ENCODE measurements at regions not wholly inside any gene's neighbourhood (a gene's known extent, or its start where the extent isn't known, plus 50 kb on each side); places are given as distances from the start of the nearest gene placed in this dataset.
"Not testable (repeated sequence)": the region's sequence is repeated elsewhere in the genome, so short reads cannot be mapped to it uniquely, and the experiment has no call there.

DNA sequence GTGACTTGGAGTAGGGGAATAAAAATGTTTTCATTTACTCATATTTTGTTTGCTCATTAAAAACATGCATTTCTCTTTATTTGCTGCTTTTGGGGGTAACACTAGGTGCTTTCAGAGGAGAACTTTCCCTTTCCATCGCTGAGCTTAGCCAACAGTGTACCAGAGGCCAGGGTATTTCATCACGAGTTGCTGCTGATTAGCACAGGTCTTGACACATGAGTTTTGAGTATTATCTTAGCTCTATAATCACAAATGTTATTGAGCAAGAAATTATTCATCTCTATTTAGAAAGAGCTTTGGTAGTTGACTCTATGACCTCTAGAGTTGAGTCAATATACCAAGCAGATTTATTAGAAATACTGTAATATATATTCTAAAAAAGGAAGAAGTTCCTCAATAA, 375.9 kb downstream of the NXPH1 start:
- no peak for DNase-seq

DNA sequence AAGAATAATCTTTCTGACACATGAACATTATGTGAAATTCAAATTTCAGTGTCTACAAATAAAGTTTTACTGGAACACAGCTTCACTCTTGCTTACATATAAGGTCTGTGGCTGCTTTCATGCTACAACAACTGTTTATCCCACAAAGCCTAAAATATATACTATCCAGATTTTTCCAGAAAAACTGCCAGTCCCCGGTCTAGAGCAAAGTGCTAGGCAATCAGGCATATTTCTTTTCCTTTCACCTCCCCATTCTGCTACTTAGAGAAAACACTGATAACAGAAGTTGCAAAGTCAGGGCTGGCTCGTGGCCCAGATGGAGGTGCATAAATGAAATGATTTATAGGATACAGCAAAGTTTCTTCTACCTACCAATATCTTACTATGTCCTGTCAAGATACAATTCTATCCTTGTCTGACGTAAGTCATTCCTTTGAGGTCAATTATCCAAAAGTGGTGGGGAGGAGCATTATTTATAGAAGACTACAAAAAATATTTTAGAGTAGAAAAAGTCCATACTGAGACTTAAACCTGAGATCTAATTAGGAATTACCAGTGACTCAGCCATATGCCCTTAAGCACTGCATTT, 384.1 kb downstream of the NXPH1 start:
- DNase-seq: no peak

DNA sequence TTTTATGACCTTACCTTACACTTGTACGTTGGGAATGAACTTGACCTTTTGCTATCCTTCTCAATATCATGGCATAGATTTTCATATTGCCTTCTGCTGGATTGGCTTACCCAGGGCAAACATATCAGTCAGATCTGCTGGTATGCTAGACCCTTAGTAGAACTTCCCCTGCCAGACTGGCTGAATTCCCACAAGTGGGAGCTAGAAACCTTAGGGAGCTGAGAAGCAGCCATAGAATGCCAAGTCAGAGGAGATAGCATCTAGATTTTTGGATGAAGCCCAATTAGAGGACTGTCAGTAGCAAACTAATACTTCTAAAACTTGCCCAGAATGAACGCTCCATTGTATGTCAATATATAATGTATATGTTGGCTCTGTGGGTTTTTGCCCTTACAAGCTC, 385.0 kb downstream of the NXPH1 start:
- DNase-seq: no peak

DNA sequence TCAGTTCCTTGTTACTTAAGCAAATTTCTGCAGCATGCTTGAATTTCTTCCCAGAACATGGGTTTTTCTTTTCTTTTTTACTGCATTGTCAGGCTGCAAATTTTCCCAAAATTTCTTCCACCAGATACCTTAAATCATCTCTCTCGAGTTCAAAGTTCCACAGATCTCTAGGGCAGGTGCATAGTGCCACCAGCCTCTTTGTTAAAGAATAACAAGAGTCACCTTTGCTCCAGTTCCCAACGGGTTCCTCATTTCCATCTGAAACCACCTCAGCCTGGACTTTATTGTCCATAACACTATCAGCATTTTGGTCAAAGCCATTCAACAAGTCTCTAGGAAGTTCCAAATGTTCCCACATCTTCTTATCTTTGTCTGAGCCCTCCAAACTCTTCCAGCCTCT, 389.2 kb downstream of the NXPH1 start:
- no peak for DNase-seq

DNA sequence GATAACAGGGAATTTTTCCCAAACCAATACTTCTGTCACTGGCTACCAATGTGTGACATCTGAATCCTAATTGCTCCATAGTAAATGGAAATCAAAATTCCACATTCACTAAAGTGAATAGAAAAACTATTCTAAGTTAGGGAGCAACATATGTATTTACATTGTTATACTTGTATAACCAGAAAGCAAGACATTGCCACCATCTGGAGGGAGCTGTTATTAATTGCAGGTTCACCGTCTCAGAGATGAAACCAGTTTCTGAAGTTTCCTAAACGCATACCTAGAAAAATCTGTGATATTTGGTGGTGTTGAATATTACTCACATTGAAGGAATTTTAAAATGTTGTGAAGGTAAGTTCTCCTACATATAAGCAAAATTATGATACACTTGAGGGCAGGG, 390.1 kb downstream of the NXPH1 start:
- DNase-seq: no peak

DNA sequence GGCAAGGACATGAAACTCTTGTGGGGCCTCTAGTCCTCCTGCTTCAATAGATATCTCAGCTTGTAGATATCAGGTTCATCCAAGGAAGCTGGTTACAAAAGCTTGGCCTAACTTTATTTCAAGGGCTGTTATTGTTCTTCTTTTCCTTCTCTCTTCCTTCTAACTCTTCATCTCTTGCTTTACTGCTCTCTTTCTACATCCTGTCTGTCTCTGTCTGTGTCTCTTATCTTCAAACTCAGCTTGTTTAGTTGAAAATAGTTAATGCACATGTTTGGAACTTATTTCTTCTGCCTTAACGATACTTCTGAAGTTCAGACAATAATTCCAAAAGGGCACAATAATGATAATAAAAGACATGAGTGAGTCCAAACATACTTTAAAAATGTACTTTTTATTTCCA, 393.9 kb downstream of the NXPH1 start:
- no peak for DNase-seq

DNA sequence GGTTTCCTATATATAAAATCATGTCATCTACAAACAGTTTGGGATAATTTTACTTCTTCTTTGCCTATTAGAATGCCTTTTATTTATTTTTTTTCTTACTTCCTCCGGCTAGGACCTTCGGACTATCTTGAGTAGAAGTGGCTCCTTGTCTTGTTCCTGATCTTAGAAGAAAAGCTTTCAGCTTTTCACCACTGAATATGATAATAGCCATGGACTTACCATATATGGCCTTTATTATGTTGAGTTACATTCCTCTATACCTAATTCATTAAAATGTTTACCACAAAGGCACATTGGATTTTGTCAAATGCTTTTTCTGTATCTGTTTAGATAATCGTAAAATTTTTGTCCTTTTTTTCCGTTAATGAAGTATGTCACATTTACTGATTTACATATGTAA, 395.7 kb downstream of the NXPH1 start:
- no peak for DNase-seq

DNA sequence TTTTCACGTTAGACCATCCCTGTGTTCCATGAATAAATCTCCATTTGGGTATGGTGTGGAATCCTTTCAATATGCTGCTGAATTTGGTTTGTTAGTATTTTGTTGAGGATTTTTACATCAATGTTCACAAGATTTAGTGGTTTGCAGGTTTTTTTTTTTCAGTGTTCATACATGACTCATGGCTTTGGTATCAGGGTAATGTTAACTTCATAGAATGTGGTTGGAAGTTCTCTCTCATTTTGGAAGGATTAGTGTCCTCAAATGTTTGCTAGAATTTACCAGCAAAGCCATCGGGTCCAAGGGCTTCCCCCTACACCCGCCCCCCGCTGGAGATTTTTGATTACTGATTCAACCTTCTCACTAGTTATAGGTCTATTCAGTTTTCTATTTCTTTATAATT, 398.0 kb downstream of the NXPH1 start:
- no peak for DNase-seq

DNA sequence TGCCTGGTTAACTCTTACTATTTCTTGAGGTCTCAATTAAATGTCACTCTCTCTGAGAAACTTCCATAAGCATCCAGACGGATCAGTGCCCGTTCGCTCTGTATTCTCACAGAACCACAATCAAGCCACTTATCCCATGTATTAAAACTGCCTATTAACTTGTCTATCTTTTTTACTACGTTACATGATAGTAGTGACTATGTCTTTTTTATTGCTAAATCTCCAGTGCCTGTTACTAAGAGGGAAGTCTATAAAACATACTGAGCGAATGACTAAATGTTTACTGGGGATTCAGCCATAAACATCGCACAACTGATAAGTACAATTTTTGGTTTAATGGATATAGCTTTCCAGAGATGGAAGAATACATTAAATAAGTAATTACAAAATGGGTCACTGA, 399.9 kb downstream of the NXPH1 start:
- DNase-seq: no peak

DNA sequence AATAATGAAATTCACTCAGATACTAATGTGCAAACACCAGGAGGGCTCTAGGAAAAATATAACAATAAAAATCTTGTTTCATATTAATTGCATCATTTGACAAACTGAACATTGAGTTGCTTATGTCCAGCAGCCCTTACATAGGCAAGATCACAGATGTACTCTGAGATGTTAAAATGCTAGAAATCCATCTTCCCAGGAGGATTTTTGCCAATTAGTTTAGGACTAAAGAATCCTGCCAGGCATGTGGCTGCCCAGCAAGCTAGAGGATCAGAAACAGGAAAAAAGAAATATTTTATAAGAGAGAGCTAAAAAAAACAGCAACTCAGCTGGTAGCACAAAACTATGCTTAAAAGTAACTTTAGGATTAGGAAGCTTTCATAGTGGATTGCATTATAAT, 407.8 kb downstream of the NXPH1 start:
- DNase-seq: no peak

DNA sequence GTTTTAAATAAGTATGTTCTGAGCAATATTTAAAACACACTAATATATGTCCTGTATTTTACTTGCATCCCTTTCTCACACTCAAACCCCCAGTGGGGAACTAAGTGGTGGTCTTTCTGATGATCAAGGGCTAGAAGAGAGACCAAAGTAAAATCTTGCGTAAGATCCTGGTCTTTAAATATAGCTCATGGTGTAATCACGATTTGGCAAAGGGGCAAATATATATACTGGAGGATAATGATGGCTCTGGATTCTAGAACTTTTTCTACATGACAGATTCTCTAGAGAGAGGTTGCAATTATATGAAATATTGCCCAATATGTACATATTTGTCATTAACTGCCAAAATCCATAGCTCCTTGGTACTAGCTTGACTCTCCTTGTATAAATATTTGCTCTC, 438.3 kb downstream of the NXPH1 start:
- no peak for DNase-seq

DNA sequence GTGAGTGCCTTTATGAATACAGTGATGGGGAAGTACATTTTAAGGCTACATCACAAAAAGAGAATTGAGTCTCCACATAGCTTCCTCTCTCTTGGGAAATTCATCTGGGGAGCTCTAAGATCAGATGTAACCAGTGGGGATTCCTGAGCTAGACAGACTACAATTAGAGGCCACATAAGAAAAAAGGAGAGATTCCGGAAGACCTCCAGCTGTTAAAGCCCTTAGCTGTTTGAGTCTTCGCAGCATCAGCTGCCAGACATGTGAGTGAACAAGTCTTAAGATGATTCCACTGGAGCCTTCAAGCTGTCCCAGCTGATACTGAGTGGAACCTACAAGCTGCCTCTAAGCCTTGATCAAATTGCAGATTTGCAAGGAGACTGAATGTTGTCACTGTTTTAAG, 448.5 kb downstream of the NXPH1 start:
- DNase-seq: no peak

DNA sequence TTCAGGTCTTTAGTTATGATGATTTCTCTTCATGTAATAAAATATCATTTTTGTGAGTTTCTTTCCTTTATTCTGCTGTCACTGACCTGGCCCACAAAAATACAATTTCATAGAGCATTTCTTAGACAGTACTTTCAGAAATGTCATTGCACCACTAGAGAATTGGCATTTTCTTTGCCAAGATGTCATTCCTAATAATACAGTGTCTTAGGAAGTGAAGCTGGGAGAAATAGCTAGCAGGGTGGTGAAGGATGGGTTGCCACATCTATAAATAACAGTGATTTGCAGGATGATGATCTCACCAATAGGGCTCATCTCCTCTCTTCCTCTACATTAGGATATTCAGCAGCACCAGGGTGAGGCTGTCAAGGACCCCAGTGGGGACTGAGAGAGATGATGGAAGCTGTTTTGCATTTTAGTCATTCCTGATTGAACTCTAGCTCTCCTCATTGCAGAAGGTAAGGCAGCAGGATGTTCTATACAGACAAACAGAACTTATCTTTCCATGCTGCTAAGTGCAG, 452.1 kb downstream of the NXPH1 start:
- DNase-seq: no peak

DNA sequence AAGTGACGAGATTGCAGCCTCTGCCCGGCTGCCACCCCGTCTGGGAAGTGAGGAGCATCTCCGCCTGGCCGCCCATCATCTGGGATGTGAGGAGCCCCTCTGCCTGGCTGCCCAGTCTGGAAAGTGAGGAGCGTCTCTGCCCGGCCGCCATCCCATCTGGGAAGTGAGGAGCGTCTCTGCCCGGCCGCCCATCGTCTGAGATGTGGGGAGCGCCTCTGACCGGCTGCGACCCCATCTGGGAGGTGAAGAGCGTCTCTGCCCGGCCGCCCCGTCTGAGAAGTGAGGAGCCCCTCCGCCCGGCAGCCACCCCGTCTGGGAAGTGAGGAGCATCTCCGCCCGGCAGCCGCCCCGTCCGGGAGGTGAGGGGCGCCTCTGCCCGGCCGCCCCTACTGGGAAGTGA, 456.9 kb downstream of the NXPH1 start:
- not testable (repeated sequence) for DNase-seq

DNA sequence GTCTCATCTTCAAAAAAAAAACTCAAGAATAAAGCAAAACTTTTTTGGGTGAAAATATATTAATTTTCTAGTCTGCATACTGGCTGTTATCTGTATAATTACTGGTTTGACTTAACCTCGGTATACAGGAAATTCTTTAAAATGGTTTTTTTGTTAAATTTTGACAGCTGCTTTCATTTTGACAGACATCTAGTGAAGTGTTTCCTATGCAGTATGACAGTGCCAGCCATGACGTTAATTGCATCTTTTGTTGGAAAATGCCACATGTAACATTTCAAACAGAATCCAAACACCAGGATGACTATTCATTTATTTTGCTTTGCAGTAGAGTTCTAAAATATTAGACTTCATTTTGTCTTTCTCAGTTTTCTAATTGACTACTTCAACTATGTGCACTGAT, 460.4 kb downstream of the NXPH1 start:
- DNase-seq: no peak

DNA sequence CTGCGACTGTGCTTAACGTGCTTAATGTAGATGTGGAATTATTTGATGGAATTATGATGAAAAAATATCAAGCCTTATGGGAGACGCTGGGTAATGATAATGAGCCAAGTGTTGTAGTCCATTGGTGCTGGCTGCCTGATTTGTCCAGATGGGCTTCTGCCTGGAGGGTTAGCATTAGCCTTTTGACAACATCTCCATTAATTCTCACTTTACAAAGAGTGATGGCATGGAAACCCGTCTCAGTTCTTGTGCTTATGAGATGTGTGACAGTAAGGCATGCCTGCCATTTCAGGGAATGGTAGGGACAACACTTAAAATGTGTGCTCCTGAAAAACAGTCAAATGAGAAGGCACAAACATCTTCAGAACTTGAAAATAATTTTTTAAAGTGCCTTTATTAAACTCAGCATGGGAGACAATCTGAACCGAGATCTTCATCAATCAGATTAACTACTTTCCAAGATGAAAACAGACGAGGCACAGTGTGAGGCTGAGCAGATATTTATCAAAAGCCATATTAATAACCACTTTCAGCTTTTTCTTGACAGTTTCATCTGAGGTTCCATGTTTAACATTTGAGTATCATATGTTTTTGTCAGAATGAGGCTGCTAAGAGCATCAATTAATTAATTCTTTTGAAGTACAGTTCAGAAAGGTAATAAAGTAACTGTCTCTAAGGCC, 473.1 kb downstream of the NXPH1 start:
- DNase-seq: no peak

DNA sequence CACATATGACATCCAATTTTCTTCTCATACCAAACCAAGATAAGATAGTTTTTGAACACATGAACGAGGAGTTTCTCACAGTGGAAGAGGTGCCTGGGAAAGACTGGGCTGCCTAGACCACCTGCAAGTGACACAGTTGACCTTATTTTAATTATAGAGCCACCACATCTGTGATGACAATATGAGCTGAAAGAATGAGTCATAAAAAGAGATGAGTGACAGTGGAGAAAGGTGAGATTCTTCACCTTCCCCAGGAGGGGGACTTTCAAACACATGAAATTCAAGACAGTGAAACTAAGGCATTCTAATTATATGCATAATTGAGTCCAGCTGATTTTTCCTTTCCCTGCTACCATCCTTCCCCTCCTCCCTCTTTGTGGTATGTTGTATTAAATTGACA, 475.5 kb downstream of the NXPH1 start:
- DNase-seq: no peak

DNA sequence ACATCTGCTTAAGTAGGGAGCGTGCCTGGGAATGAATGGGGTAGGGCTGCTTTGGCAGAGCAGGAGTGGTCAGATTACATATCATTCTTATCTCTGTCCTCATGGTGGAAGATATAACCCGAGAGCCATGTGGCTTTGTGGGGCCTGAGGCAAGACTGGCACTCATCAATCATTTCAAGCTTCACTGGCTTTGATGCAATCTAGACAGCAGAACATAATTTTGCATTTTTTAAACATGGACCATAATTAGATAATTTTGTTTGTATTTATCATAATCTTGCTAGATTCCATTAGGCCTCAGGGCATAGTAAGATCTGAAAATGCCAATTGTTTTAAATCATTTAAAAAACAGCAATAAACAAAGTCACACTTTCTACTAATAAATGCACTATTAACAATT, 480.3 kb downstream of the NXPH1 start:
- DNase-seq: peak; percentile 10

DNA sequence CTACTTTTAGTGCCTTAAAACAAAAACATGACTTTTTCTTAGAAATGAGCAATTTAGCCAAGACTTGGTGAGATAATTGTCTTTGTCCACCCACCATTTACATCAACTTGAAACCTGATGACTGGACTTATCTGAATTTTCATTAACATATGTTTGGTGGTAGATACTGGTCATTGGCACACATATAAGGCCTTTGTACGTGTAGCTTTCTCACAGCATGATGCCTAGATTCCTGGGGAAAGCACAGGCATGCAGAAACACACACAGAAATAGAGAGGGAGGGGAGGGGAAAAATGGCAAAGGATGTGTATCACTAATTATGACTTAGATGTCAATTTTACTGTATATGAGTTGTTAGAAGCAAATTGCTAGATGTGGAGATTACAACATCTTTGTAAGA, 488.4 kb downstream of the NXPH1 start:
- DNase-seq: no peak

DNA sequence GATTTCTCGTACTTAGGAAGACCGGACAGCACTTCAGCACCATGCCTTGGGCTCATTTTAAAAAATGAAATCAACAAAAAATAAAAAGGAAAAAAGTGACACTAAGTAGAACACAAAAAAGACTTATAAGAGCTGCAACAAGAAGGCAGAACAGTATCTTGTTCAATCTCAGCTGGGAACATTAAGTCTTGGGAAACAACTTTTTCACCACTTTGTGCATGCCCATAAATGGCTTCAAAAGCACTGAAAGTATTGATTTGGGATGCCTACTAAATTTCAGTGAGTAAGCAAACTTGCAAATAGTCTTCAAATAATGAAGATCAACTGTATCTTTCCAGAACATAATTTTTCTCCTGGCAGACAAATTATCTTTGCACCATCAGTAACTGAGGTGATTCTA, 489.3 kb downstream of the NXPH1 start:
- DNase-seq: no peak

DNA sequence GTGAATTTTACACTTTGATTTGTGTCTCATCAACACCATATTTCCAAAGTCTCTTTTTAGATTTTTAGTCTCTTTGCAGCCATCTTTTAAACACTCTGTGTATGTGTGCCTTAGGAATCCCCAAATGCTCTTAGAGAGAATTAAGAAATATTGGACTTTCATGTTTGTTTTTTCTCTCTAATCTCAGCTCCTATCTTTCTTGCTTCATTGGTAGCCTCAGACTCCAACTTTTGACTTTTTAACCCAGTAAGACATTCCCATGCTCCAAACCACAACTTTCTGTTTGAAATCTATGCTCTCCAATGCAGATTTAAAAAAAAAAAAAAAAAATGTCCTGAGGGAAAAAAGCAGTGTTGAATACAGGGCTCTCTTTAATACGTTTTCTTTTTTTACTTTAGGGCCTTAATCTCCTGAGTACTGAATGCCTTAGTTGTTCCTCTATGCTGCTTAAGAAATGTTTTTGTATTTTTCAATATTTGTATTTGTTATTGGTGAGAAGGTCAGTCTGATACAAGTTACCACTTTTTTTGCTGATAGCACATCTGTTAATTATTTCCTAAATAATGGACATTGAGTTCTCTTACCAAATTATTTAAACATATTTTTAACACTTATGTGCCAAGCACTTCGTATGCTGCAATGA, 489.9 kb downstream of the NXPH1 start:
- no peak for DNase-seq

DNA sequence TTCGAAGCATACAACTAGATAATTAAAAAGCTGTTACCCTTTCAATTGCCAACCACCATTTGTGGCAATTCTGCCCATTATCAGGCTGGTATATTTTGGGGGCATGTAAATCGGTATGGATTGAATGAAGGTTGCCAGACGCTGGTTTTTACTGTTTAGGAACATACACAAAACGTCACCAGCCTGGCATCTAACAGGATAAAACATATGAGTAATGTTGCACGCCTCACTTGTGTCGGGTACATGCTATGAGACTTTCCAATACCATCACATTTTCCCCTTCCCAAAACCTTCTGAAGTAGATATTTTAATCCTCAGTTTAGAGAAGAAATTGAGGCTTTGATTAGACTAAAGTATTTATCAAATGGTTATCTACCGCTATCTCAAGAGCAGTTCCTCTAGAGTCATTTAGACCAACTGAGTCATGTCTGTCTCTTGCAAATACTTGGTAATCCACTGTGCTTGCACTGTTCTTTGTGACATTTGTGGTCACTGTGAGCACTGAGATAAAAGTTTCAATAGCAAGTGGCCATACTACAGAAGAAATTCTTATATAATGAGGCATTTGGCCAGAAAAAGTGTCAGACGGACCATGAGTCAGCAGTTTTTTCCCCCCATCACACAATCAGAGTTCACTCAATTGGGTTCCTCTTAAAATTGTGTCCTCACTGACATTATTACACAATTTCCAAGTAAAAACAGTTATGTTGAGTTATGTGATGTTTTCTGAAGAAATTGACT, 498.7 kb downstream of the NXPH1 start:
- no peak for DNase-seq

DNA sequence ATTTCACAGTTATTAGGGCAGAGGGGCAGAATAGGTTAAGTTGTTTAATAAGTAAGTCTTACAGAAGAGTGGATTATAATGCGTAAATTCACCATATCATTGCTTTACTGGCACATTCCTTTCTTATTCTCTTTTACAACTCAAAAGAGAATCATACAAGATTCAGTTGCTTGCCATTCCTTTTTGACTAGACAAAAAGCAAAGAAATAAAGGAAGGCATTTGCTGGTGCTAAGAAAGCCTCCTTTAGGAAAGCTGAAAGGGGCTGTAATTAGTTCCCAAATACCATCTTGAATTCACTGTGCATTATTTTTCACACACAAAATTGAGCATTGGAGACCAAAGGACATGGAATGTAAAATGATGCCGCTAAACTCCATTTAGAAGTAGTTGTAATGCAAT, 499.3 kb downstream of the NXPH1 start:
- no peak for DNase-seq

DNA sequence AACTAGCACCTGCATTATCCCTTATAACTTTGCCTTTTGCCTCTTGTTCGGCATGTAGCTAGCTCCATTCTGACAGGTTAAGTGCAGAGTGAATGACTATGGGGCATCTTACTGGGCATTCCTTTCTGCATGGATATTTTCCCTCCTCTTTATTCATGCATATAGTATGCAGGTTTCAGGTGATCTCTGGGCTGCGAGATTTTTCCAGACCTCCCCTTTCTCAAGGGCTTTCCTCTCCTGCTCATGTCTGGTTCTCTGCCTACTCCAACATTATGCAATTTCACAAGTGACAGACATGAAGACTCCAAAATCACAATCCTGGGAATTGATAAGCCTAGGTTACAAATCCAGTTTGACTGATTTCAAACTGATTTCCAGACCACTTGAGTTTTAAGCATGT, 503.8 kb downstream of the NXPH1 start:
- DNase-seq: peak; percentile 0
